Stimulated activated CD4-positive, alpha-beta T cell treated with anti-CD3 and anti-CD28 coated beads, Interleukin-4, amount 100 ng/mL, for 48 hours (primary cell): ENCODE measurements at regions not wholly inside any gene's neighbourhood (a gene's known extent, or its start where the extent isn't known, plus 50 kb on each side); places are given as distances from the start of the nearest gene placed in this dataset.
"Not testable (repeated sequence)": the region's sequence is repeated elsewhere in the genome, so short reads cannot be mapped to it uniquely, and the experiment has no call there.

Experiments used
- DNase-seq, 2 donors: peaks; one replicate each; pipeline ENCODE4 v3.0.0-alpha.2; 2020; ENCODE audit warnings: low read depth in 2 of 2

DNA sequence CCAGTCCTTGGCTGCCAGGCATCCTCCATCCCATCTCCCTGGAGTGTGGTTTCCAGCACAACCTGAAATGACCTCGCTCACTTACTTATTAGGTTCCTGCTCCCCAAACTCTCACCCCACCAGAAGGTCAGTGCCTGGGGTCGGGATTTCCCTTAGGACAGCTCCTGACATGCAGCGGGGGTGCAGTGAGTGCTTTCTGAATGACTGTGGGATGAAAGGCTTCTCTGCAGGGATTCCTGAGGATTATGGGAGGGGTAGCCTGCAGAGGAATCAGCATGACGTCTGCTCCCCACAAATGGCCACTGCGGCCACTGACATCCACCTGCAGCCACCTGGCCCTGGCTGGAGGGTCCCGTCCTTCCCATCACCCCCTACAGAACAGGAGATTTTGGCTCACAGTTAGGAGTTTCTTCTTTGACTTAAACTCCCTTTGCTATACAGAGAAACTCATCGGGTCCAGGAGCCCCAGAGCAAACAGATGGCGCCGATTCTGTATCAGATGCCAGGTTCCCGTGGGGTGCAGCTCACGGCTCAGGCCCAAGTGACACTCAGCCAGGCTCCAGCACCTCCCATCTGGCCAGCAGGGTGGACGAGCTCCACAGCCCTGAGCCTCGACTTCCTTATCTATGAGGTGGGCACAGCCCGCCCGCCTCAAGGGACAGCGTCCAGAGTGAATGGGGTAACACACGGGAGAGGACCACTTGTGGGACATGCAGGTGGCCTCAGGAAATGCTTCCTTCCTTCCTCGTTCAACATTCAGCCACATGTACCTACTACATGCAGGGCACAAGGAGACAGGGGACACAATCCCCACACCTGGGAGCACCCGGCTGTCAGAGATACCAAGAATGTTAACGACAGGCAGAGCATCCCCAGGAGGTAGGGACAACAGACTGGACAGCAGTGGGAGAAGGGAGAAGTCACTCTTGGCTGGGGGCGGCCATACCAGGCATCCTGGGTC, 69.8 kb downstream of the RMI2 start:
- DNase-seq, result no peak

DNA sequence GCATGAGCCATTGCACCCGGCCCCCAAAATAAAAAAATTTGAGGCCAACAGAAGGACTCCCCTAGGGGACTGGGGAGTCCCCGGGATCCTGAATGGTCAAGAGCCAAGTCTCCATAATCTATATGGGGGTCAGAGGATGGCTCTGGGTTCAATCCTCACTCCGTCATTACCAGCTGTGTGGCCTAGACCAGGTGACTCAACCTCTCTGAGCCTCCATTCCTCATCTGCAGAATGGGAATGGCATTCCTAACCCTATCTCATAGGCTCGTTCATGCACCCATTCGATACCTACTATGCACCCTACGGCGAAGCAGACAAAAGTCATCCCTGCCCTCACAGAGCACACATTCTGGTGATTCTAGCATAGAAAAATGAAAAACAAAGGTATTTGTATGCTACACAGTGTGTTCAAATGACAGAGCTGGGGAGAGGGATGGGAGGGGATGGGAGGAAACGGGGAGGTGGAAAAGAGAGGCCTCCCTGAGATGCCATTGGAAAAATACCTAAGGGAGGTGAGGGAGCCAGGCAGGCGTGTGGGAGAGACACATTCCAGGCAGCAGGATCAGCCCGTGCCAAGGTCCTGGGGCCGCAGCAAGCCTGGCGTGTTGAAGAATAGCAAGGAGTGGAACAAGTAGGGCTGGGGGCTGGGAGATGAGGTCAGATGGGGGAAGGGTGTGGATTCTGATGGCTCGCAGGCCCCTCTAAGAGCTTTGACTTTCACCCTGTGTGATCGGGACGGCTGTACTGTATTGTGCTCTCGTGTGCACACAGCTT, 71.2 kb downstream of the RMI2 start:
- no peak for DNase-seq

DNA sequence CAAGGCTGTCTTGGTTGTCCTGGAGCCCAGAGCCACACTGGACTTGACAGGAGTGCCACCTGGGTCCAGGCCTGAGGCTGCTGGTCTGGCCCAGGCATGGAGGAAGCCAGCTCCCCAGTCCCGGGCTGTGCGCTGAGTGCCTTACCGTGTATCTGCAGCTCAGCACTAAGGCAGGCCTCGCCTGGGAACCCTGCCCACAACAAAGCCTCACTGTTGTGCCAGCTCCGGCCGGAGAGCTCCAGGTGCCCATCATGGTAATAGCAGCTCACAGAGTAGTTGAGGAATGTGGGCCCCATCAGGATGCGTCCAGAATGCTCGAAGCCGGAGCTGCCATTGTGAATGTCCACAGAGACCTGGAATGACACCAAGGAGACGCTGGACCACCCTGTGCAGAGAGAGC, 72.2 kb downstream of the RMI2 start:
- DNase-seq, result no peak

DNA sequence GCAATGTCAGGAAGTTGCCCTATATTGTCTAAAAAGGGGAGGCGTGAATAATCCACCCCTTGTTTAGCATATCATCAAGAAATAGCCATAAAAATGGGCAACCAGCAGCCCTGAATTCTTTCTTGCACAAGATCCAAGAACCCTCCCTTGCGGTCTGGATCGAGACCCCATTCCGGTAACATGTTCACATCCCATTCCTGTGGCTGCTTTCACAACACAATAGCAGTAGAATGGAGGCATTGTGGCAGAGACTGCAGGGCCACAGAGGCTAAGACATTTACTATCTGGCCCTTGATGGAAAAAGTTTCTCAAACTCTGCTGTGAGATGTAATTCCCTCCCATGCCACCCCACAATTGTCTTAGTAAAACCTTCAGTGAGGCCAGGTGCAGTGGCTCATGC, 73.2 kb downstream of the RMI2 start:
- DNase-seq, result no peak

DNA sequence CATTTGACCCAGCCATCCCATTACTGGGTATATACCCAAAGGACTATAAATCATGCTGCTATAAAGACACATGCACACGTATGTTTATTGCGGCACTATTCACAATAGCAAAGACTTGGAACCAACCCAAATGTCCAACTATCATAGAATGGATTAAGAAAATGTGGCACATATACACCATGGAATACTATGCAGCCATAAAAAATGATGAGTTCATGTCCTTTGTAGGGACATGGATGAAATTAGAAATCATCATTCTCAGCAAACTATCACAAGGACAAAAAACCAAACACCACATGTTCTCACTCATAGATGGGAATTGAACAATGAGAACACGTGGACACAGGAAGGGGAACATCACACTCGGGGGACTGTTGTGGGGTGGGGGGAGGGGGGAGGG, 74.8 kb downstream of the RMI2 start:
- DNase-seq, result not testable (repeated sequence)

DNA sequence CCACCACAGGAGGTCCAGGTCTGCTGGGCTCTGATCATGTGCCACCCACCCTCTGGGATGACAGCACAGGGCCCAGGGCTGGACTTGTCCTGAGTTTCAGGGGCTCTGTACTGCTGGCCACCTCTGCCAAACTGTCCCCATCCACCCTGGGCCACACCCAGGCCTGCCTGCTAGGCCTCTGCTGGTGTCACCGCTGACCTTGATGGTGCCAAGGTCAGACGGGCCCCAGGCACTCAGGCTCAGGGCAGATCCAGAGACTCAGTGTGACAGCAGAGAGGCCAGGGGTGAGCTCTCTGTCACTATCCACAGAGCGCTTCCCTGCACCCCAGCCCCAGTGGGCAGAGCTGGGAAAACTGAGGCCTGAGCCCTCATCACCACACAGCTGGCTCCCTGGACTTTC, 75.6 kb downstream of the RMI2 start:
- no peak for DNase-seq

DNA sequence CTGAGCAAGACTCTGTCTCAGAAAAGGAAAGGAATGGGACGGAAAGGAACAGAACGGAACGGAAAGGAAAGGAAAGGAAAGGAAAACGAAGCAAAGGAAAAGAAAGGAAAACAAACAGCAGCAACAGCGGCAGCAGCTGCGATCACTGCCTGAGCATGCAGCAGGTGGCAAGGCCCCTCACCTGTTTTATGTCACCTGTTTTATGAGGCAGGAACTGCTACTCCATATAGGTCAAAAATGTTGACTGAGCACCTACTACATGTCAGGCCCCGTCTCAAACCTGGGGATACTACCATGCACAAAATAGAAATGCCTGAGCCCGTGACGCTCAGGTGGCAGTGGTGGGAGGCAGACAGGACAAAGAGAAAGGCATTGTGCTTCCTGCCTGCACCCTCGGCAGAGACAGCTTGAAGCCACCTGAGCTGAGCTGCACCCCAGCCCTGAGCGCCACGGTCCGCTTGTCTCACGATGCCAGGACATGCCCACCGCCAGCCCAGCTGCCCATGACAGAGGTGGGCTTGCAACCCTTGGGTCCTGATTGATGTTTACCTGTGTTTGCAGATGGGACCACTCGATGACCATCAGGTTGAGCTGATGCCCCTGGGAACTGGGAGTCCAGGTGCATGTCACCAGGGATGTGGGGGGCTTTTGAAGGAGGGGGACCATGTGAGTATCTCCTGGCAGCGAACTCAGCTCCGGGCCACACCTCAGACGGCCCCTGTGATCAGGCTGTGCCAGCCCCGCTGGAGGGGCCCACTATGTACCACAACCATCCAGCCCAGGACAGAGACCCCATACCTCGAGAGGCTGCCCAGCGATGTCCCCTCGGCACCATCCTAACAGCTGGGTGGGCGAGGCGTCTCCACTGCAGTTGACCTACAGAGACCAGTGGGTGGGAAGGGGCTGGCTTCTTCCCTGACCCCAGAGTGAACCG, 77.4 kb downstream of the RMI2 start:
- DNase-seq, result no peak

DNA sequence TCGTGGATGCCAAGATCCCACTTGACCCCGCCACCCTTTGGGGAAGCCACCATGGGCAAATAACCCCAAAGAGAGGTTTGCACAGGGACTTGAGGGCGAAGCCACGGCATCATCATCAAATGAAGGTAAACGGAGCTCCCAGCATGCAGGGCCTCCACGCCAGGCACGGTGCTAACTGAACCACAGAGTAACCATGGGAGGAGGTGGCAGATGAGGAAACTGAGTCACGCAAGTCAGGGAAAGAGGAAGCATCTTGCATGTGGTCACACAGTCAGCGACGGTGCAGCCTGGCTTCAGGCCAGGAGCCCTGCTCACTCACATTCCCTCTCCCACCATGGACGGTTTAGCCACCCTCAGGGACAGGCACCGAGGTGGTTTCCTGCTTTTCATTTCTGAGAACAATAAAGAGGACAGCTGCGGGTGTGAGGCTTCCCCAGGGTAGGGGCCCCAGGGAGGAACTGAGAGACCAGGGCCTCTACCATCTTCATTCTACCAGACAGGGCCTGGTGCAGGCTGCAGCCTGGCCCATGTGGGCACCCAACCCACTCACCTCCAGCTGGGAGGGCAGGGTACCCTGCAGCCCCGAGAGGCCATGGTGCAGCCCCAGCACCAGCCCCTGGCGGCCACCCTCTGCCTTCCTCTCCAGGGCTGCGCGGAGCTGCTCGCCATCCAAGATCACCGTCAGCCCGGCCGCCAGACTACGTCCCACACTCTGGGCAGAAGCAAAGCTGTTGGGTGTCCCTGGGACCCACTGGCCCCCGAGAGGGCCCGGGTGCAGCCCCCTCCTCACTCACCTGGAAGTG, 78.3 kb downstream of the RMI2 start:
- no peak for DNase-seq

DNA sequence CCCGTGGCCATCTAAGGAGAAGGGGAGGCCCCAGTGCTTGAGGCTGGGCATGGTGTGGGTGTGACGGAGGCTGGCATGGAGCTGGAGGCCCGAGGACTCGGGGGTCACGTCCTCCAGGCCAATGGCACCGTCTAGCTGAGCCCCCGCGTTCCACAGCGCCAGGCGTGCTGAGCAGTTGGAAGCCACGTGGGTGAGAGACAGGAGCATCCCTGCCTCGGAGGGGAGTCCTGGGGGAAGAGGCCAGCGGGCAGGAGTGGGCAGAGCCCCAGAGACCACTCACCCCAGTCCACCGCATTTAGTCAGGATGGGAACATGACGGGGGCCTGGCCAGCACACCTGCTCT, 78.8 kb downstream of the RMI2 start:
- no peak for DNase-seq

DNA sequence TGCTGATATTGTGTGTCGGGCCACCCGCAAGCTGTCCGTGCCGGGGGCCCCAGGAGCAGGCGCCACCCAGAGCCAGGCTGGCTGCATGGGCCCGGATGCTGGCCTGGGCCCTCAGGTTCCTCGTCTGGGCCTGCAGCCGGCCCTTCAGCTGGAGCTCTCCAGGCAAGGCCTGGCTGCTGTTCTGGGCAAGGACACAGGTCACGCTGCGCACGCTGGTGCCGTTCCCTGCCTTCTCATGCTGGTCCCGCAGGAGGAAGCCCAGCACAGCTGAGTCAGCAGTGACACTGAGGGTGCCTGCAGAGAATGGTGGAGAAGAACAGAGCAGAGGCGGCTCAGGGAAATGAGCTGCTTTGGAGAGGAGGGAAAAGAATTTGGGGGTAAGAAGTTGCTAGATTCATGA, 79.9 kb downstream of the RMI2 start:
- DNase-seq, result no peak

DNA sequence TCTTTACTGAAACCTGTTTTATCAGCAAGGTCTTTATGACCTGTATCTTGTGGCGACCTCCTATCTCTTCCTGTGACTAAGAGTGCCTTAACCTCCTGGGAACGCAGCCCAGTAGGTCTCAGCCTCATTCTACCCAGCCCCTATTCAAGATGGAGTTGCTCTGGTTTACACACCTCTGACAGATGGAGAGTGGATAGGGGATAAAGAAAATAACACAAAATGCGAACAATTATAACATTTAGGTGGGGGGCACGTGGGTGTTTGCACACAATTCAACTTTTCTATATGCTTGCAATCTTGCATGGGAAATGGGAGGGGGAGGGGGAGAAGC, 83.3 kb downstream of the RMI2 start:
- no peak for DNase-seq

DNA sequence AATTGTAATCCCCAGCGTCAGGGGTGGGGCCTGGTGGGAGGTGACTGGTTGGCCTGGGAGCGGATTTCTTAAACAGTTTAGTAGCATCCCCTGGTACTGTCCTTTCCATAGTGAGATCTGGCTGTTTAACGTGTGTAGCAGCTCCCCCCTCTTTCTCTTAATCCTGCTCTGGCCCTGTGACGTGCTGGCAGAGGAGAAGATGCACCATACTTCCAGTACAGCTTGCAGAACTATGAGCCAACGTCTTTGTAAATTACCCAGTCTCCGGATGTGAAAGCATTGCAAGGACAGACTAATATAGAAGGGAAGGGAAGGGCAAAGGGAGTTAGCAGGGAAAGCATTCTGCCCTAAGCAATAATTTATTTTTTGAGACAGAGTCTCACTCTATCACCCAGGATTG, 83.9 kb downstream of the RMI2 start:
- no peak for DNase-seq

DNA sequence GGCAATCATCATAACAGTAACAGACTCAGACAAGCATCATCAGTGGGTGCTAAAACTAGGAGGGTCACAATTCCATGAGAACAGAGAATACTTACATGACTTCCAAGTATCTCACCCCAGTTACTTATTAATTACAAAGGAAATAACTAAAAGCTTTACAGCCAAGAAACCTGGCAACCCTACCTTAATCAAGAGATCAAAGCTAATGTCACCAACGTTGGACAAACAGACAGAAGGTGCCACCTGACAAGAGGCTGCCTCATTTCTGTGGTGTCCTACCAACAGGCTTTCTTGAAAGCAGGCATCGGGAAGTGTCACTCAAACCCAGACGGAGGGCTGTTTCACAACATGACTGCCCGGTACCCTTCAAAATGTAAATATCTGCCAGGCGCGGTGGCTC, 84.6 kb downstream of the RMI2 start:
- DNase-seq, result no peak

DNA sequence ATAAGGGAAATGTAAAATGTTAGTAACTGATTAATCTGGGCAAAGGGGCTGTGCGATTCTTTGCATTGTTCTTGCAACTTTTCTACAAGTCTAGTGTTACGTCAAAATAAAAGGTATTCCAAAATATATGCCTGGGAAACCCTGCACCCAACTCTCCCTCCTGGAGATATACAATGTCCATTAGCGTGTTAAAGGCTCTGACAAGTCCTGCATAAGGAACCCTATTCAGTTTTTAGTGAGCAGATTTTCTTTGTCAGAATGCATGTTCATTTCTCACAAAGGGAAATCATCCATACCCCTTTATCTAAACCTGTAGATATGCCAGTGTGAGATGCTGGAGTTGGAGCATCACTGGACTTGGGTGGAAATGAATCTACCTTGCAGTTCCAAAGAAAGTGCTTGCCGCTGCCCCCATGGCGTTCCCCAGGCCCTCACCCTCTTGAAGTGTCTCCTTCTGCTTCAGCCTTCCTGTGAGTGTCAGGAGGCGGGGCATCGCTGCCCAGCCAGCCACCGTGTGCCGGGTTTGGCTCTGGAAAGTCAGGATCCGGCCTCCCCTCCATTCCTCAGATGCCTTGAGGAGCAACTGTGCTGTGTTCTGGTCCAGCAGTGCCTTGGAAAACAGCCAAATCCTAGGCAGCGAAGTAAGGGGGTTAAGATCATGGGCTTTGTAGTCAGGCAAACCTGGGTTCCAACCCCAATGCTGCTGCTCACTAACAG, 85.5 kb downstream of the RMI2 start:
- no peak for DNase-seq

DNA sequence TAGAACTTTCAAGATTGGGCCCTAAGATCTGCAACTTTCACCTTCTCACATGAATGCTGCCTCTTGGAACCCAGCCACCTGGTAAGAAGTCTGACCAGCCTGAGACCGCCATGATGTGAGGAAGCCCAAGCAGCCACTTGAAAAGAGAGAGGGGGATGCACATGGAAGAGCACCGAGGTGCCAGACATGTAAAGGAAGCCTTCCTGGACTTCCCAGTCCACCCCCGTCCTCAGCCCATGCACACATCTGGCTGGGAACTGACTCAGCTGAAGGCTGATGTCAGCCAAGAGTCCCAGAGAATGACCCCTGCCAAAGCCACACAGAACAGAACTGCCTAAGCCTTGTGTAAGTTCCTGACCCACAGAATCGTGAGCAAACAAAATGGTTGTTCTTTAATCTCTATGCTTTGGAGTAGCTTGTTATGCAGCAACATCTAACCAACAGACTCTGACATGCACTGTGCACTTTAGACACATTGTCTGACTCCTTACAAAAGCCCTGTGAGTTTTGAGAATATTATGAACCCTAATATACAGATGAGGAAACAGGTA, 86.7 kb downstream of the RMI2 start:
- DNase-seq, result no peak

DNA sequence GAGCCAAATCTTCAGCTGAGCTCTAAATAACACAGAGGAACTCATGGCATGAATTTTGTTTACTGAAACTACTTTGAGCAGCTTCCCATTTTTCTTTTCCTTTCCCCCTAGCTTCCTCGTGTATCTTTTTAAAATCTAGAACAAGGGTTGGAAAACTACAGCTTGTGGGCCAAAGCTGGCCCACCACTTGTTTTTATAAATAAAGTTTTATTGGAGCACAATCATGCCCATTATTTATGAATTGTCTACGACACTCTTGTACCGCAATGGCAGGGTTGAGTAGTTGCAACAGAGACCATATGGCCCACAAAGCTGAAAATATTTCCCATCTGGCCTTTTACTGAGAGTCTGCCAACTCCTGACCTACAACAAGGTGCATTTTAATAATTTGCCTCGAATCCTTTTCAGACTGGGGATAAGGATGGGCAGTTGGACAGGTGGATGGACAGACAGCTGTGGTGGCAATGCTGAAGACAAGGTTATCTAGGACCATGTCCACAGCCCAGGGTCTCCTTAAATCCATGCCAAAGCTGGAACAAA, 87.7 kb downstream of the RMI2 start:
- DNase-seq, result no peak

DNA sequence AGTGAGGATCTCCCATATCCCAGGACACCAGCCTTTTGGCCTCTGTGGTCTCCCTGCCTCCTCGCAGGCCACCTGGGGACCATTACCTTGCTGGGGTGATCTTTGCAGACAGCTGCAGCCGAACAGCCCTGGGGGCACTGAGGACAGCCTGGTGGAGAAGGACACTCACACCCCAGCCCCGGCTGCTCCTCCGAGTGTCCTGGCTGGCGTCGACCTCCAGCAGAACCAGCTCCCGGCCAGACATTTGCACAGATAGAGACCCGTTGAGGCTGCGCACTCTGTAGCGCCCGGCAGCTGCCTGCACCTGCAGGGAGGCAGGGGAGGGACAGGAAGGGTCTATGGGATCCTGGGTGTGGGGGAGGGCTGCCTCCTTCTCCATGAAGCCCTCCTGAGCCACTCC, 90.3 kb downstream of the RMI2 start:
- DNase-seq, result no peak

DNA sequence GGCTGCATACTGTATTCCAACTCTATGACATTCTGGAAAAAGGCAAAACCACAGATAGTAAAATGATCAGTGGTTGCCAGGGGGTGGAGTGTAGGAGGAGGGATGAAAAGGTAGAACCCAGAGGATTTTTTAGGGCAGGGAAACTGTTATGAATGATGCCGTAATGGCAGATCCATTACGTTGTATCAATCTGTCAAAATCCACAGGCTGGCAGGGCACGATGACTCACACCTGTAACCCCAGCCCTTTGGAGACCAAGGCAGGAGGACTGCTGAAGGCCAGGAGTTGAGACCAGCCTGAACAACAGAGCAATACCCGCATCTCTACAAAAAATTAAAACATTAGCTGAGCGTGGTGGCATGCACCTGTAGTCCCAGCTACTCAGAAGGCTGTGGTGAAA, 91.8 kb downstream of the RMI2 start:
- DNase-seq, result no peak

DNA sequence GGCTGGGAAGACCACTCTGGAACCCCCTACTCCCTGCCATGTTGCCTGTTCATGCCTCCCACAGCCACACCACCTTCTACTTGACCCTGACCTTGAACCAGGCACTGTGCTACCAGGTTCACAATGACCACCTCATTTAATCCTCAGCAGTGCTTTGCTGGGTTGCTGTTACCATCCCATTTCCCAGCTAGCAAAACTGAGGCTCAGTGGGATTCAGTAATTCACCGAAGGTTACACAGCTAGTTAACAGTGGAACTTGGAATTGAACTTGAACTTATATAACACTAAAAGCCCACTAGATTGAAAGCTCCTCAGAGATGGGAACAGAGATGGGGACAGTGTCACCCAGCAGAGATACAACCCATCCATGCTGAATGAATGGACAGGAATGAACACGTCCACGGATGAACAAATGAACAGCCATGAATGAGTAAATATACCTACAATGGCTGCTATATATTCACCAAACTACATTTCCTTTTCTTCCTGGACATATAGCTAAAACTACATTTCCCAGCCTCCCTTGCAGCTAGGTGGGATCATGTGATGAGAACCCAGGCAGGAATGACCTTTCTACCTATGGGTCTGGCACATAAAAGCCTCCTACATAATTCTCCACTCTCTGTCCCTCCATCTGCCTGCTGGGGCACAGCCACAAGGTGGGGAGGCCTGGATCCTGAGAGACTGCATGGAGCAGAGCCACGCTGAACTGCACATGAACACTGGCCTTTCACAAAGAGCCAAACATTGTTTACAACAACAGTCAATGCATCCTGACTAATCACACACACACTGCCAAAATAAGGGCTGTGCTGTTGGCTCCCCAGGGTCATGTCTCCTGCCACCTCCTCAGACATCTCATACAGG, 94.8 kb downstream of the RMI2 start:
- DNase-seq, result no peak
